AG09319 (cell line): ENCODE measurements at regions not wholly inside any gene's neighbourhood (a gene's known extent, or its start where the extent isn't known, plus 50 kb on each side); places are given as distances from the start of the nearest gene placed in this dataset.

ENCODE experiments used
- DNase-seq: peaks from one replicate; pipeline ENCODE4 v3.0.0-alpha.2; 2010; ENCODE audit warnings: low read depth; ENCODE audit errors: extremely low read depth
- TF ChIP-seq, protein P1 (sequence below): IDR thresholded peaks from 2 replicates; pipeline ENCODE4 v1.5.1; 2011; ENCODE audit warnings: low read depth, mild to moderate bottlenecking, inconsistent platforms, low read length, moderate library complexity

- TF ChIP-seq, protein P1, sequence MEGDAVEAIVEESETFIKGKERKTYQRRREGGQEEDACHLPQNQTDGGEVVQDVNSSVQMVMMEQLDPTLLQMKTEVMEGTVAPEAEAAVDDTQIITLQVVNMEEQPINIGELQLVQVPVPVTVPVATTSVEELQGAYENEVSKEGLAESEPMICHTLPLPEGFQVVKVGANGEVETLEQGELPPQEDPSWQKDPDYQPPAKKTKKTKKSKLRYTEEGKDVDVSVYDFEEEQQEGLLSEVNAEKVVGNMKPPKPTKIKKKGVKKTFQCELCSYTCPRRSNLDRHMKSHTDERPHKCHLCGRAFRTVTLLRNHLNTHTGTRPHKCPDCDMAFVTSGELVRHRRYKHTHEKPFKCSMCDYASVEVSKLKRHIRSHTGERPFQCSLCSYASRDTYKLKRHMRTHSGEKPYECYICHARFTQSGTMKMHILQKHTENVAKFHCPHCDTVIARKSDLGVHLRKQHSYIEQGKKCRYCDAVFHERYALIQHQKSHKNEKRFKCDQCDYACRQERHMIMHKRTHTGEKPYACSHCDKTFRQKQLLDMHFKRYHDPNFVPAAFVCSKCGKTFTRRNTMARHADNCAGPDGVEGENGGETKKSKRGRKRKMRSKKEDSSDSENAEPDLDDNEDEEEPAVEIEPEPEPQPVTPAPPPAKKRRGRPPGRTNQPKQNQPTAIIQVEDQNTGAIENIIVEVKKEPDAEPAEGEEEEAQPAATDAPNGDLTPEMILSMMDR, result no peak
- no peak for DNase-seq
These were observed 112.9 kb upstream of the PJA1 start for GRCh38 chrX:69278031-69278687.

DNA sequence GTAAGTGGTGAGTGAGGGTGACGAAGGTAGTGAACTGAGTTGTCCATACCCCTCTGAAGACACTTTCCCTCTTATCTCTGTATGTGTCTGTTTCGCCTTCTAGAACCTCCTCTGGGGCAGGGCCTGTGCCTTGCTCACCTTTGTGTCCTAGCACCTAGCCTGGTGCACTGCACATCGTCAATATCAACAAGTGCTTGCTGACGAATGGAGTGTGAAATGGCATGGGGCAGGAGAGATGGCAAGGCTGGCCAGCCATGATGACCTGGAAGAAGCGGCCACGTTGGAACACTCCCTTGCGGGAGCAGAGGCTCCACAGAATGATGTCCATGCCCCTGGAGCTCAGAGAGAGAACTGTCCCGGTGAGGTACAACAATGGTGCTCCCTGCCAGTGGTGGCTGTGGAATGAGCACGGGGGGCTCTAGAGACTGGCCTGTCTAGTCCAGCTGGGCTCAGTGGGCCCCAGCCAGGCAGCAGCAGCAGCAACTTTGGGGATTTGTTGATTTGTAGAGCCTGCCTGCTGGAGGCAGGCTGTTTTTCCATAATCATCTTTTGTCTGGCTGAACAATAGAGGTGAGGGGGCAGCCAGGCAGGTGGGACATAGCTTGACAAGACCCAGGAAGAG is 112.2 kb upstream of the PJA1 start:
- no peak for DNase-seq
- TF ChIP-seq, protein P1, result no peak

- TF ChIP-seq, protein P1, result no peak
- no peak for DNase-seq
These were observed 103.4 kb upstream of the PJA1 start for GRCh38 chrX:69268611-69269010.

DNA sequence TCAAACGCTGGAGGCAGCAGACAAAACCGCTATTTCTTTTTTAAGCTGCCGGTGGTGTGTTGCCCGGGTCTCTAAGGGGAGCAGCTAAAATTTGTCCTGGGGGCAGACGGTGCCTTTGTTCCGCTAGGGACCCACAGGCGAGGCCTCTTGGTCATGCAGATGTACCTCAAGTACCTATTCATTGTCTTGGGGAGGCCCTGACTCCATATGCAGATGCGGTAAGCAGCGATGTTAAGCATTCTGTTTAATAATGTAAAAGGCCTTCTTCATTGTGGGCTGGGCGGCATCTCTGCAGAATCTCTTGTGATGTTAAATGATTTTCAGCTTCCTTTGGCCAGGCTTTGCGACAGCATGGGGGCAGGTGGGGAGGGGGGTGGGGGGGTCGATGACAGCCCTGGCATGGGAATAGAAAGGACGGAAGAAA is 98.9 kb upstream of the PJA1 start:
- no peak for DNase-seq
- TF ChIP-seq, protein P1, result no peak

DNA sequence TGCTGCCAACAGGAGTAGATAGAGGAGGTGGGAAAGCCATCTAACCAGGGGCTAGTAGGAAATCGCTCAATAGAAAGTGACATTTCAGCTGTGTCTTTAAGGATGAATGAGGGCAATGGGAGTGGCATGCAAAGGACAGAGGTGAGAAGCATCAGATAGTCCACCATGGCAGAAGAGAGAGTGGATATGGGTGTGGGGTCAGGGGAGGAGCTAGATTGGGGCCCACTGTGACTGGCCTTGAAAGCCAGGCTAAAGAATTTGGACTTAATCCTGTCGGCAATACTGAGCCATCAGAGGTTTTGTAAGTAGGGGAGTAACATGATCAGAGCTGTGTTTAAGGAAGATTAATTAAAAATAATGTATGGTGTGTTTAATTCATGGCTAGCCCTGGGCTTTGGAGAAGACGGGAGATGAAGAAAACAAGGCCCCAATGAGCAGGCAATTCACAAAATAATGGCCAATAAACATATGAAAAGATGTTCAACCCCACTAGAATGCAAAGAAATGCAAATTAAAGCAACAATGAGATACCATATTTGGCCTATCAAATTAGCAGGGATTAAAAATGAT is 98.1 kb upstream of the PJA1 start:
- TF ChIP-seq, protein P1, result no peak
- no peak for DNase-seq

GRCh38 chrX:69262036-69262936 is 97.0 kb upstream of the PJA1 start:
- no peak for DNase-seq
- TF ChIP-seq, protein P1, result no peak
